ENCODE measurements at regions not wholly inside any gene's neighbourhood (a gene's known extent, or its start where the extent isn't known, plus 50 kb on each side); places are given as distances from the start of the nearest gene placed in this dataset.

DNA sequence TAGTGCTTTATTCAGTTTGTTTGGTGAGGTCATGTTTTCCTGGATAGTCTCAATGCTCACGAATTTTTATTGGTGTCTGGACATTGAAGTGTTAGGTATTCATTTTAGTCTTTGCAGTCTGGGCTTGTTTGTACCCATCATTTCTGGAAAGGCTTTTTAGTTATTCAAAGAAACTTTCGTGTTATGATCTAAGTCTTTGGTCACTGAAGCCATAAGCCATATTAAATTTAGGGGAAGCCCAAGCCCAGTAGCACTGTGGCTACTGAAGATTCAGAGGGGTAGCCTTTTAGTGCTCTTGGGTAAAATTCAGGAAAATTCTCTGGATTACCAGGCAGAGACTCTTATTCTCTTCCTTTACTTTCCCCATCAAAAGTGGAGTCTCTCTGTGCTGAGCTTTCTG lies 56.2 kb upstream of the PEX5L start:
- Mint-ChIP-seq H3K27me3 (ENCODE audit: low read depth in 3 of 3) (peaks cover 0 to 2% (median 1%) of the 10 kb centered on the region in 3 donors), H3K4me3 (no peak overlapping the region), H3K4me1 (no peaks in the 10 kb centered on the region), H3K27ac (no peak overlapping the region), H3K36me3 (no peaks in the 10 kb centered on the region), H3K9me3 (peaks cover 0 to 21% (median 9%) of the 10 kb centered on the region in 6 donors)
- DNase-seq, result no peak

DNA sequence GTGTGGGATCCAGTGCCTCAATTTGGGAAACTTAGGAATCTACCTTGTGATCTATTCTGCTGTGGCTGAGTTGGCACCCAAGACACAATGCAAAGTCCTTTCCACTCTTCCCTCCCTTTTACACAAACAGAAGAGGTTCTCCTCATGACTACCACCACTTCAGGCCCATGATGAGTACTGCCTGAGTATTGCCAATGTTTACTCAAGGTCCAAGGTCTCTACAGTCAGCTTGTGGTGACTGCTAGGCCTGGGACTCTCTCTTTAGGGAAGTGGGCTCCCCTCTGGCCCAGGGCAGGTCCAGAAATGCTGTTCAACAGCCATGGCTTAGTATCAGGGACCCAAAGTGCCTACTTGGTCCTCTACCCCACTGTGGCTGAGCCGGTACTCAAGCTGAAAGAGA lies 56.8 kb upstream of the PEX5L start:
- Mint-ChIP-seq H3K27ac (no peak overlapping the region), H3K4me3 (no peak overlapping the region), H3K36me3 (no peaks in the 10 kb centered on the region), H3K27me3 (ENCODE audit: low read depth in 3 of 3) (peaks cover 1 to 2% (median 1%) of the 10 kb centered on the region in 3 donors), H3K4me1 (no peaks in the 10 kb centered on the region), H3K9me3 (peaks cover 0 to 23% (median 9%) of the 10 kb centered on the region in 6 donors)
- no peak for DNase-seq

DNA sequence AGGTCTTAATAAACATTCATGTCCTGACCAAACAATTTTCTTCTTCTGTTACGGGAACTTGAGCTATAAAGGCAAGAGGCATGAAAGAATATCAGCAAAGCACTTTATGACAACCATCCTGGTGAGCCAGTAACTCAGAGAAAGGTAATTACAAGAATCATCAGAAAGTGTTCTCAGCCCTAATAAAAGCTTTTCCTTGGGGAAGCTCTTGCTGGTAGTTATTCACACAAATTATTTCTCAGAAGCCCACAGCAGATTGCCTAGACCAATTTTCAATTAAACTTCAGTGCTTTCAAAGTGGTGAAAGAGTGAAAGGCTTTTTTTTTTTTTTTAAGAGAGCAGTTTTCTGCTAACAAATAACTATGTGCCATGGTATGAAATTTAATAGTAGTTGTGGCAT lies 60.9 kb upstream of the PEX5L start:
- Mint-ChIP-seq H3K27ac (no peak overlapping the region), H3K9me3 (peaks cover 0 to 19% (median 6%) of the 10 kb centered on the region in 6 donors), H3K4me1 (no peaks in the 10 kb centered on the region)

DNA sequence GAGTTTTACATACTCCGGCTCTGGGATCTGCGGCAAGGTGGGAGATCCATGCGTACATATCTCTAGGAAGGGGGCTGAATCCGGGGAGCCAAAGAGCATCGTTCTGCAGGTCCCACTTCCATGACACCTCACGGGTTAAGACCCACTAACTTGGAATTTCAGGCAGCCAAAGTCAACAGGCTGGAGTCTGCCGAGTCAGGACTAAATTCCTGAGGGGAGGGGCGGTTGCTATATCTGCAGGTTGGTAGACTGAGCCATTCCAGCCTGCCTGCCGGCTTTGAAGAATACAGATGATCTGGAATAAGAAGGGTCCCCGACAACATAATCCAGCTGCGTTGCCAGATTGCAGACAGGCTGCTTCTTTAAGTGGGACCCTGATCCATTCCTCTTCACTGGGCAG lies 65.4 kb upstream of the PEX5L start:
- Mint-ChIP-seq H3K27ac (no peak overlapping the region), H3K4me3 (no peak overlapping the region), H3K9me3 (peaks cover 0 to 19% (median 4%) of the 10 kb centered on the region in 6 donors), H3K36me3 (no peaks in the 10 kb centered on the region), H3K4me1 (no peaks in the 10 kb centered on the region), H3K27me3 (ENCODE audit: low read depth in 3 of 3) (peaks cover 0 to 4% (median 2%) of the 10 kb centered on the region in 3 donors)
- DNase-seq, result no peak

More for the DNA sequence above, 60.9 kb upstream of the PEX5L start:
- Mint-ChIP-seq H3K27me3 (ENCODE audit: low read depth in 3 of 3) (peaks cover 1 to 4% (median 4%) of the 10 kb centered on the region in 3 donors), H3K36me3 (no peaks in the 10 kb centered on the region), H3K4me3 (no peak overlapping the region)
- no peak for DNase-seq

DNA sequence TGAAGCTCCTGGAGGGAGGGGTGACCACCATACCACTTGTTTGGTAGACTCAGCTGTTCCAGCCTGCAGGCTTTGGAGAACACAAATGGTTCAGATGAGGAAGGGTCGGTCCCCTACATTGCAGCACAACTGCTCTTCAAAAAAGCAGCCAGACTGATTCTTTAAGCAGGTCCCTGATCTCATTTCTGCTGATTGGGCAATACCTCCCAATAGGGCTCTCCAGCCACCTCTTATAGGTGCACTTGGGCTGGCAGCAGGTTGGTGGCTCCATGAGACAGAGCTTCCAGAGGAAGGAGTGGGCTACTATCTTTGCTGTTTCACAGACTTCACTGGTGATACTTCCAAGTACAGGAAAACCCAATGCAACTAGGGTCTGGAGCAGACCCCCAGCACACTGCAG lies 65.9 kb upstream of the PEX5L start:
- peaks cover 0 to 19% (median 4%) of the 10 kb centered on the region in 6 donors for H3K9me3 Mint-ChIP-seq
- no peak overlapping the region for H3K4me3 Mint-ChIP-seq
- peaks cover 0 to 4% (median 2%) of the 10 kb centered on the region in 3 donors for H3K27me3 Mint-ChIP-seq (ENCODE audit: low read depth in 3 of 3)
- no peak for DNase-seq
- no peaks in the 10 kb centered on the region for H3K36me3 Mint-ChIP-seq
- no peaks in the 10 kb centered on the region for H3K4me1 Mint-ChIP-seq
- H3K27ac Mint-ChIP-seq, result no peak overlapping the region

DNA sequence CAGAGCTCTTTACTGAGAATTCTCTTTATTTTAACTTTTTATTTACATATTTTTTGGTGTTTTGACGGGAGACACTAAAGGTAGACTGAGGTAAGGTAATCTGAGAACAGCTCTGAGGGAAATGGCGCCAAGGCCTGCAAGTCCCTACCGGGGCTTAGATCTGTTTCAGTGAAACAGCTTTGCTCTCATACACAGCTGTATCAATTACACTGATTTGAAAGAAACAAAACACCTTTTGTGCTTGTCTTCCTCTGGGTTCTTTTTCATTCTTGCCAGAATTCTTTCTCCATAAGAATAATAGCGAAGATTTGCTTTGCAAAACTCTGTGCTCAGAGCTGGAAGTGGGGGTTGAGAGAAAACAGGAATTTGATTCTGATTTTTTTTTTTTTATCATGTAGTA lies 79.5 kb upstream of the PEX5L start:
- no peaks in the 10 kb centered on the region for H3K27me3 Mint-ChIP-seq (ENCODE audit: low read depth in 3 of 3)
- no peaks in the 10 kb centered on the region for H3K4me1 Mint-ChIP-seq
- H3K4me3 Mint-ChIP-seq, result no peak overlapping the region
- H3K36me3 Mint-ChIP-seq, result no peaks in the 10 kb centered on the region
- H3K9me3 Mint-ChIP-seq, result peaks cover 0 to 17% (median 2%) of the 10 kb centered on the region in 6 donors
- no peak for DNase-seq
- H3K27ac Mint-ChIP-seq, result no peak overlapping the region

DNA sequence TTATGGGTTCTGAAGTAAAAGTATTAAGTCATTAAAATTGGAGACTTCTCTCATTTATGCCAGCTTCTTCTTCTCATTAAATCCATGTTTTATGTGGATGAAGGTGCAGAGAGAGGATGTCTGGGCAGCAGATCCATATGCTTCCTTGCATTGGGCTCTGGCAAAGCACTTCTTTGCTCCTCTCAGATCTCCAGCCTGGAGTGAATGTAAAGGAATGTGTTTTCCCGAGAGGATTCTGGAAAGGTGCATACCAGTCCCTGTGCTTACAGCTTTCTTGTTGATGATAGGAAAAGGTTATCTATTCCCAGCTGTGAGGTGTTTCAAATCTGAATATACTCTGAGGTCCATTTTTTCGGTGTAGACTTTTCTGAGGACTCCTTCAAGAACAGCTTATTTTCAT lies 79.9 kb upstream of the PEX5L start:
- H3K27me3 Mint-ChIP-seq (ENCODE audit: low read depth in 3 of 3), result no peaks in the 10 kb centered on the region
- H3K27ac Mint-ChIP-seq, result no peak overlapping the region
- no peaks in the 10 kb centered on the region for H3K36me3 Mint-ChIP-seq
- H3K4me3 Mint-ChIP-seq, result no peak overlapping the region
- H3K4me1 Mint-ChIP-seq, result no peaks in the 10 kb centered on the region
- DNase-seq, result no peak
- H3K9me3 Mint-ChIP-seq, result peaks cover 0 to 20% (median 2%) of the 10 kb centered on the region in 6 donors

DNA sequence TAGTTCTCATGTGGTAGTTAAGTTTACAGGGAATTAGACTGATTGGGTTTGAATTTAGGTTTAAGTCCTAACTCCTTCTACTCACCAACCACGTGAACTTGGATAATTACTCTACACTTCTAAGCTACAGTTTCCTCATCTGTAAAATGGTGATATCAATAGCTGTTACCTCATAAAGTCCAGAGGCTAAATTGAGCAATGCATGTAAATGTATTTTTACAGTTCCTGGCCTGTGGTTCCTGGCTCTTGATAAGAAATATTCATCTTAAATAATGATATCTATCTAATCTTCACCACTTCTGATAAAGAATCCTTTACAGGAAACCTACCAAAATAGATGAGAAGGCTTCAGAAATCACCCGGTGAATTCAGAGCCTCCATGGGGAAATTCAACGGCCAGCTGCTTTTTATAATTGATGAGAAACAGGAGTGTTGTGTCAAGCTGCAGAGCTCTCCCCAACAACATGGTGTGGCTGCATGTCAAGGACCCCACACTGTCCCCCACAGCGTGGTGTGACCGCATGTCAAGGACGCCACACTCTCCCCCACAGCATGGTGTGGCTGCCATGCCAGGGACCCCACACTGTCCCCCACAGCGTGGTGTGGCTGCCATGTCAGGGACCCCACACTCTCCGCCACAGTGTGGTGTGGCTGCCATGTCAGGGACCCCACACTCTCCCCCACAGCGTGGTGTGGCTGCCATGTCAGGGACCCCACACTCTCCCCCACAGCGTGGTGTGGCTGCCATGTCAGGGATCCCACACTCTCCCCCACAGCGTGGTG lies 80.8 kb upstream of the PEX5L start:
- no peak overlapping the region for H3K4me3 Mint-ChIP-seq
- no peaks in the 10 kb centered on the region for H3K36me3 Mint-ChIP-seq
- no peak overlapping the region for H3K27ac Mint-ChIP-seq
- no peak for DNase-seq
- no peaks in the 10 kb centered on the region for H3K4me1 Mint-ChIP-seq
- H3K9me3 Mint-ChIP-seq, result peaks cover 0 to 22% (median 2%) of the 10 kb centered on the region in 6 donors
- no peaks in the 10 kb centered on the region for H3K27me3 Mint-ChIP-seq (ENCODE audit: low read depth in 3 of 3)

DNA sequence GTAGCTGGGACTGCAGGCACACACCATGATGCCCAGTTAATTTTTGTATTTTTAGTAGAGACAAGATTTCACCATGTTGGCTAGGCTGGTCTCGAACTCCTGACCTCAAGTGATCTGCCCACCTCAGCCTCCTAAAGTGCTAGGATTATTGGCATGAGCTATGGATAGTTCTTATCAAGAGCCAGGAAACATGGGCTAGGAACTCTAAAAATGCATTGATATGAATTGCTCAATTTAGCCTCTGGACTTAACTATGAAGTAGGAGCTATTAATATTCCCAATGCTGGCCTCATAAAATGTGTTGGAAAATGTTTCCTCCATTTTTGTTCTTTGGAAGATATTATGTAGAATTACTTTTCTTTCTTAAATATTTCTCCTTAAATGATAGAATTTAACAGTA lies 82.8 kb upstream of the PEX5L start:
- H3K27ac Mint-ChIP-seq, result no peak overlapping the region
- no peak for DNase-seq
- H3K4me3 Mint-ChIP-seq, result no peak overlapping the region
- peaks cover 0 to 1% (median 0%) of the 10 kb centered on the region in 3 donors for H3K27me3 Mint-ChIP-seq (ENCODE audit: low read depth in 3 of 3)
- no peaks in the 10 kb centered on the region for H3K4me1 Mint-ChIP-seq
- H3K9me3 Mint-ChIP-seq, result peaks cover 1 to 22% (median 8%) of the 10 kb centered on the region in 6 donors
- H3K36me3 Mint-ChIP-seq, result no peaks in the 10 kb centered on the region

DNA sequence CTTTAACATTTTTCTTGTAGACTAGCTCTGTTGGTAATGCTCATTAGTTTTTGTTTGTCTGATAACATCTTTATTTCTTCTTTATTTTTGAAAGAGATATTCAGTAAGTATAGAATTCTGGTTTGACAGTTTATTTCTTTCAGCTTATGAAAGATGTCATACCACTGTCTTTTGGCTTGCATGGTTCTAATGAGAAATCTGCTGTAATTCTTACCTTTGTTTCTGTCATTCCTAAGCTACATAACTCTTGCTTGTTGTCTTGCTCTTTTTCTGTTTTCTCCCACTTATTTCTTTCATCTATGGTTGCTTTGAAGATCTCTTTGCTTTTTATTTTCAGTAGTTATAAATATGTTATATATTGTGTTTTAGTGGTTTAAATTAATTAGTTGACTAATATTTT lies 87.2 kb upstream of the PEX5L start:
- Mint-ChIP-seq H3K27me3 (ENCODE audit: low read depth in 3 of 3) (peaks cover 0 to 1% (median 0%) of the 10 kb centered on the region in 3 donors), H3K27ac (no peak overlapping the region), H3K9me3 (peaks cover 8 to 37% (median 16%) of the 10 kb centered on the region in 6 donors), H3K4me1 (no peaks in the 10 kb centered on the region), H3K4me3 (no peak overlapping the region), H3K36me3 (no peaks in the 10 kb centered on the region)
- DNase-seq, result no peak

DNA sequence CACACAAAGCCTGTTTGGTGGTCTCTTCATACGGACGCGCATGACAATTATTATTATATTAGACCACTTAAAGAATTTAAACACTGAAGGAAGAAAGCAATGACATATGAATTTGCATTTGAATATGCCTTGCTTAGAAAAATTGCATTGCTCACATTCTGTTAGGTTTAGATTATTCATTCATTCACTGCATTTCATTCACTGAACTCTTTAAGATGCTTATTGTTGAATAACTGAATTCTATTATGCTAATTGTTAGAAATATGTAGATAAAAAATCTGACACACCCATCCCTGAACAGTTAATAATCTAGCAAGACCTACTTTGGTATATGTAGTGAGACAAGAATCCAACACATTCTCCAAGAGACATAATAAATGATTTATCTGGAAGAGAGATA lies 94.4 kb upstream of the PEX5L start:
- Mint-ChIP-seq H3K4me3 (no peak overlapping the region), H3K4me1 (no peaks in the 10 kb centered on the region), H3K9me3 (peaks cover 3 to 25% (median 11%) of the 10 kb centered on the region in 6 donors), H3K36me3 (no peaks in the 10 kb centered on the region), H3K27me3 (ENCODE audit: low read depth in 3 of 3) (peaks cover 0 to 5% (median 0%) of the 10 kb centered on the region in 3 donors), H3K27ac (no peak overlapping the region)
- no peak for DNase-seq

DNA sequence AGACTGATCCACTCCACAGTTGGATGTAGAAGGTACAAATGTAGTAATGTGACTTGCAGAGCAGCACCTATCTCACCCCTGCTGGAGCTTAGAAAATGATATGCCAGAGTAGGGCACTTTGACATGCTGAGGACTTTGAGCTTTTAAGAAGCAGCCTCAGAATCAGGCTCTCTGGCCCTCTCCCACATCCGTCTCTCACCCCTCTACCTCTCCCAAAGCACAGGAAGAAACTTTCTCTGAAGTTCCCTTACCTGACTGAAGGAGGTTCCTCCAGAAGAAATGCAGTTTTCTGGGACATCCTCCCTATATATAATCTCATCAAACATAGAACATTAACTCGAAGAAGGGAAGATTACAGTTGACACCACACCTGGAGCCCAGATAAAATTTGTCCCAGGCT lies 98.4 kb upstream of the PEX5L start:
- no peak overlapping the region for H3K4me3 Mint-ChIP-seq
- H3K4me1 Mint-ChIP-seq, result no peaks in the 10 kb centered on the region
- peaks cover 0 to 4% (median 3%) of the 10 kb centered on the region in 3 donors for H3K27me3 Mint-ChIP-seq (ENCODE audit: low read depth in 3 of 3)
- no peak overlapping the region for H3K27ac Mint-ChIP-seq
- H3K36me3 Mint-ChIP-seq, result no peaks in the 10 kb centered on the region
- peaks cover 0 to 16% (median 7%) of the 10 kb centered on the region in 6 donors for H3K9me3 Mint-ChIP-seq
- DNase-seq, result no peak

DNA sequence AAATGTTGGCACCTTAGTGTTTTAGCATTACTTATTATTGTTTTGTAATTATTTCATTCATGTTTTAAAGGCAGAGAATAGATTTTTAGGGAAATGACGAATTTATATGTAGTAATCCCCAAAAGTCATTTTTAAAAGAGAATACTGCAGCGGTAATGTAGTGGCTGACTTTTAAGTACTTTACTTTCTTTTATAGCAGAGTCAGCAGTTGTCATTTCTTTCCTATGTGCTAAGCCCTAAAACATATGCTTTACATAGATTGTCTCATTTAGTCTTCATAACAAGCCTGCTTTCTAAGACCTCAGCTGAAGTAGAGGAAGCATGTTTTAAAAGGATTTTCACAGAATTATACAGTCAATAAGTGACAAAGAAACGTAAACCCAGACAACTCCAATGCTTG lies 102.1 kb upstream of the PEX5L start:
- DNase-seq, result no peak
- no peaks in the 10 kb centered on the region for H3K4me1 Mint-ChIP-seq
- H3K27me3 Mint-ChIP-seq (ENCODE audit: low read depth in 3 of 3), result peaks cover 0 to 4% (median 3%) of the 10 kb centered on the region in 3 donors
- peaks cover 0 to 25% (median 12%) of the 10 kb centered on the region in 6 donors for H3K9me3 Mint-ChIP-seq
- no peak overlapping the region for H3K4me3 Mint-ChIP-seq
- no peak overlapping the region for H3K27ac Mint-ChIP-seq
- H3K36me3 Mint-ChIP-seq, result no peaks in the 10 kb centered on the region

DNA sequence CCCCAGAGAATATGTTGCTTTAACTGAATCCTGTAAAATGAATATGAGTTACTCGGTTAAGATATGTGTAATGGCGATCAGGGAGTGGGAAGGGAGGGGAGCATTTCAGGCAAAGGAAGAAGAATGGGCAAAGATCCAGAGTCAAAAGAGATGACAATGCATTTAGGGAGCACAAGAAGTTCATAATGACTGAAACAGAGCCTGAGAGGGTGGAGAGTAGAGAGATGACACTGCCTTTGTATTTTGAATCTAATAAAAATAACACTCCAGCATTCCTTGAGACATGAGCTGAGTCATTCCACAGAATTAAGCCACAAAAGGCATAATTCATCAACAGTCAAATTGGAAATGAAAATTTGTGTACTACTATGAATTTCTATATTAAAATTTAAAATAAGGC lies 105.3 kb upstream of the PEX5L start:
- Mint-ChIP-seq H3K36me3 (no peaks in the 10 kb centered on the region), H3K9me3 (peaks cover 5 to 18% (median 13%) of the 10 kb centered on the region in 6 donors), H3K4me3 (no peak overlapping the region), H3K27ac (no peak overlapping the region), H3K27me3 (ENCODE audit: low read depth in 3 of 3) (peaks cover 0 to 4% (median 2%) of the 10 kb centered on the region in 3 donors), H3K4me1 (no peaks in the 10 kb centered on the region)
- DNase-seq, result no peak

DNA sequence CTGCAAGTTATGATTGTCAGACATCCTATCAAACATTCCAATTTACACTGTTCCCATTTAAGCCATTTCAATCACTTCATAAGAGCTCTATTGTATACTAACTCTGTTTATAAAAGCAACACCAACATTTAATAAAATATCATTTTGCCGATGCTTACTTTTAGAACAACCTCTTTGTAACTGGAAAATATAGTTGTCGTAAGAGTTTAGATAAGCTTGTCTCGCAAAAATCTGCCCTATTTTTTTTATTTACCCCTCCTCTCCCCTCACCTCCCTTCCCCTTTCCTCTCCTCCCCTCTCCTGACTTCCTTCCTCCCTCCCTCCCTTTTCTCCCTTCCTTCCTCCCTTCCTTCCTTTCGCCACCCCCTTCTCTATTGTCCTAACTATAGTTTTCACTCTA lies 105.7 kb upstream of the PEX5L start:
- Mint-ChIP-seq H3K27me3 (ENCODE audit: low read depth in 3 of 3) (peaks cover 0 to 4% (median 2%) of the 10 kb centered on the region in 3 donors), H3K9me3 (peaks cover 5 to 18% (median 13%) of the 10 kb centered on the region in 6 donors), H3K4me1 (no peaks in the 10 kb centered on the region), H3K36me3 (no peaks in the 10 kb centered on the region), H3K27ac (no peak overlapping the region), H3K4me3 (no peak overlapping the region)
- no peak for DNase-seq
